ENCODE measurements at regions not wholly inside any gene's neighbourhood (a gene's known extent, or its start where the extent isn't known, plus 50 kb on each side); places are given as distances from the start of the nearest gene placed in this dataset.

GRCh38 chr1:55750628-55750995 lies 535.4 kb upstream of the USP24 start:
- Histone ChIP-seq H3K4me1 (replicated peaks in 1 of 4; ENCODE audit: control insufficient read depth in 3 of 4, insufficient read depth in 4 of 4, low read length in 3 of 4) (no peaks in the 10 kb centered on the region), H2BK12ac (ENCODE audit: low read depth, low read length) (no peak overlapping the region), H3K14ac (ENCODE audit: insufficient read length) (no peak overlapping the region), H4K8ac (ENCODE audit: extremely low read depth, insufficient read depth, low read length) (no peak overlapping the region), H3K4me3 (ENCODE audit: extremely low read depth in 1 of 4, insufficient read depth in 2 of 4, low read depth in 3 of 4, low read length in 4 of 4) (no peak overlapping the region), H3K27me3 (replicated peaks in 1 of 4; ENCODE audit: control insufficient read depth in 3 of 4, extremely low read depth in 1 of 4, insufficient read depth in 3 of 4, low read length in 3 of 4) (no peaks in the 10 kb centered on the region), H3K23ac (ENCODE audit: insufficient read length) (no peak overlapping the region), H2BK15ac (ENCODE audit: low read length) (no peak overlapping the region), H3K79me2 (ENCODE audit: control insufficient read depth in 1 of 2, insufficient read depth in 2 of 2, low read length in 2 of 2) (no peaks in the 10 kb centered on the region), H4K20me1 (replicated peaks in 1 of 2; ENCODE audit: control insufficient read depth in 1 of 2, insufficient read depth in 2 of 2, low read length in 2 of 2) (no peaks in the 10 kb centered on the region), H3K4me2 (ENCODE audit: insufficient read depth in 1 of 2, low read depth in 2 of 2, low read length in 2 of 2) (no peak overlapping the region), H2BK5ac (ENCODE audit: low read depth, low read length) (no peak overlapping the region), H4K5ac (ENCODE audit: insufficient read length, low read depth, low read length) (no peak overlapping the region), H2AK5ac (ENCODE audit: low read depth, low read length) (no peak overlapping the region), H2BK120ac (replicated peaks; ENCODE audit: low read depth, low read length) (no peak overlapping the region), H3K4ac (replicated peaks; ENCODE audit: insufficient read length, low read depth, low read length) (no peak overlapping the region), H3K36me3 (ENCODE audit: control insufficient read depth in 2 of 4, insufficient read depth in 4 of 4, low read length in 3 of 4) (no peaks in the 10 kb centered on the region), H4K91ac (replicated peaks; ENCODE audit: insufficient read length, low read length) (no peak overlapping the region), H3K27ac (ENCODE audit: low read depth, low read length) (no peak overlapping the region), H3K56ac (replicated peaks; ENCODE audit: insufficient read length, low read depth, low read length) (no peak overlapping the region), H3K9me3 (ENCODE audit: insufficient read depth in 2 of 2, low read depth in 1 of 2, low read length in 1 of 2) (peaks cover 6 to 10% of the 10 kb centered on the region in 2 experiments; a peak in 3 of 4 replicates), H3K18ac (ENCODE audit: extremely low read depth, low read length) (no peak overlapping the region), H3K79me1 (ENCODE audit: low read depth, low read length) (no peaks in the 10 kb centered on the region), H2BK20ac (ENCODE audit: low read length) (no peak overlapping the region), H3K9ac (replicated peaks in 1 of 4; ENCODE audit: extremely low read depth in 1 of 4, low read depth in 3 of 4, low read length in 3 of 4) (no peak overlapping the region), H2AFZ (ENCODE audit: low read length) (no peak overlapping the region), H3K23me2 (ENCODE audit: low read depth, low read length) (no peaks in the 10 kb centered on the region)
- ChIA-PET POLR2A (ENCODE audit: partially characterized antibody) (no interaction called here), CTCF (ENCODE audit: partially characterized antibody) (interaction anchor here (1.0 to 1.3 kb wide), 2 partner anchors 103 to 317 kb away, joined by 3 read pairs; no protein-coding TSS in a partner anchor)
- 88% methylated on average over 1 of the region's 1 CpG; no CpG with 5 or more reads in 1 of the 2 experiments for WGBS, 2 experiments (ENCODE audit: extremely low coverage in 1 of 2, insufficient coverage in 1 of 2, insufficient read length in 1 of 2, insufficient replicate concordance in 2 of 2, low coverage in 1 of 2, low lambda C conversion rate in 2 of 2, missing lambda C conversion rate in 1 of 2)
- FAIRE-seq = no peak
- DNase-seq (ENCODE audit: low read depth in 1 of 2, low spot score in 2 of 2) = no peak
- TF ChIP-seq HDAC6 (IDR thresholded peaks at IDR 0.05; ENCODE audit: low read depth, low read length) (no peak), SIN3A (conservative IDR thresholded peaks at IDR 0.05 in 1 of 2, IDR thresholded peaks at IDR 0.05 in 1 of 2; ENCODE audit: low read depth in 1 of 2, low read length in 2 of 2) (no peak), FOSL1 (IDR thresholded peaks at IDR 0.05; ENCODE audit: insufficient read depth, low read depth, low read length) (no peak), RXRA (IDR thresholded peaks at IDR 0.05; ENCODE audit: insufficient read depth, low read depth, low read length) (no peak), CBX8 (IDR thresholded peaks at IDR 0.05; ENCODE audit: borderline replicate concordance, low read depth, low read length) (no peak), BRCA1 (IDR thresholded peaks at IDR 0.05; ENCODE audit: low read depth, low read length) (no peak), ATF3 (IDR thresholded peaks at IDR 0.05; ENCODE audit: insufficient read depth, low read depth, low read length) (no peak), SUZ12 (IDR thresholded peaks at IDR 0.05; ENCODE audit: low read length) (no peak), PHF8 (conservative IDR thresholded peaks at IDR 0.05; ENCODE audit: low read depth, low read length) (no peak), USF2 (IDR thresholded peaks at IDR 0.05; ENCODE audit: low read length) (no peak), SAP30 (IDR thresholded peaks at IDR 0.05; ENCODE audit: insufficient read depth, insufficient replicate concordance, low read length) (no peak), CHD2 (IDR thresholded peaks at IDR 0.05; ENCODE audit: low read length) (no peak), SIRT6 (IDR thresholded peaks at IDR 0.05; ENCODE audit: low read length) (no peak)
